HEK293 (cell line): ENCODE measurements at regions not wholly inside any gene's neighbourhood (a gene's known extent, or its start where the extent isn't known, plus 50 kb on each side); places are given as distances from the start of the nearest gene placed in this dataset.

Experiments used
- CTCF ChIA-PET: fragments of 350-600 bp; formaldehyde crosslinking; extraction: SDS; loops from one replicate; lab custom pipeline; 2021; ENCODE audit warnings: antibody characterized with exemption; lab: Yijun Ruan, JAX
- POLR2A ChIA-PET: fragments of 300-600 bp; formaldehyde crosslinking; extraction: SDS; loops from one replicate; lab custom pipeline; 2020; ENCODE audit warnings: antibody characterized with exemption, inconsistent platforms; lab: Yijun Ruan, JAX
- H3K27ac ChIP-seq: fragments of 200-500 bp; sonication (Bioruptor generic); 2 replicates; pipeline ENCODE4 v1.5.1; 2014; ENCODE audit warnings: low read depth, low read length, control low read depth, inconsistent platforms; ENCODE audit errors: extremely low read depth
- H3K36me3 ChIP-seq, 2 experiments: fragments of 200-500 bp in 1 of 2; sonication (Bioruptor generic) in 1 of 2; 1 replicate in 1 of 2; 2 replicates in 1 of 2; pipeline ENCODE4 v1.5.1; 2014 to 2017; ENCODE audit warnings: inconsistent platforms in 2 of 2, low read length in 2 of 2; ENCODE audit not compliant: control insufficient read depth in 2 of 2, insufficient read depth in 1 of 2
- H3K4me1 ChIP-seq: fragments of 200-500 bp; sonication (Bioruptor generic); 2 replicates; pipeline ENCODE4 v1.5.1; 2014; ENCODE audit warnings: mild to moderate bottlenecking, low read length, inconsistent platforms; ENCODE audit not compliant: control insufficient read depth, insufficient read depth
- H3K4me3 ChIP-seq: 2 replicates; pipeline ENCODE4 v1.5.1; 2011; ENCODE audit warnings: low read depth, mild to moderate bottlenecking, control low read depth, low read length, moderate library complexity
- H3K9me3 ChIP-seq: fragments of 200-500 bp; sonication (Bioruptor generic); 2 replicates; pipeline ENCODE4 v1.5.1; 2014; ENCODE audit warnings: low read depth, low read length, inconsistent platforms; ENCODE audit not compliant: control insufficient read depth, insufficient read depth
- REST ChIP-seq: fragments of 450-650 bp; formaldehyde crosslinking; IDR thresholded peaks from 2 replicates; pipeline ENCODE4 v1.5.1; 2016; ENCODE audit warnings: missing biosample characterization, missing genetic modification characterization
- TSHZ1 ChIP-seq: fragments of 450-650 bp; formaldehyde crosslinking; IDR thresholded peaks from 2 replicates; pipeline ENCODE4 v1.5.1; 2016; ENCODE audit warnings: missing biosample characterization, missing genetic modification characterization, borderline replicate concordance
- WT1 ChIP-seq: fragments of 450-650 bp; formaldehyde crosslinking; IDR thresholded peaks from 2 replicates; pipeline ENCODE4 v1.5.1; 2016; ENCODE audit warnings: missing biosample characterization, missing genetic modification characterization
- YY1 ChIP-seq: fragments of 450-650 bp; formaldehyde crosslinking; IDR thresholded peaks from 2 replicates; pipeline ENCODE4 v1.5.1; 2018; ENCODE audit warnings: missing biosample characterization, missing genetic modification characterization
- ZBTB26 ChIP-seq: fragments of 450-650 bp; formaldehyde crosslinking; optimal IDR thresholded peaks from 2 replicates; pipeline ENCODE3; 2016; ENCODE audit warnings: missing biosample characterization, mild to moderate bottlenecking, missing genetic modification characterization
- ZNF169 ChIP-seq: fragments of 450-650 bp; formaldehyde crosslinking; IDR thresholded peaks from 2 replicates; pipeline ENCODE4 v1.5.1; 2016; ENCODE audit warnings: missing biosample characterization, missing genetic modification characterization
- ZNF202 ChIP-seq: fragments of 450-650 bp; formaldehyde crosslinking; IDR thresholded peaks from 2 replicates; pipeline ENCODE4 v1.5.1; 2016; ENCODE audit warnings: missing biosample characterization, missing genetic modification characterization, borderline replicate concordance
- ZNF239 ChIP-seq: fragments of 450-650 bp; formaldehyde crosslinking; IDR thresholded peaks from 2 replicates; pipeline ENCODE4 v1.5.1; 2016; ENCODE audit warnings: missing biosample characterization, missing genetic modification characterization
- ZNF350 ChIP-seq: fragments of 450-650 bp; formaldehyde crosslinking; IDR thresholded peaks from 2 replicates; pipeline ENCODE4 v1.5.0; 2017; ENCODE audit warnings: missing biosample characterization, mild to moderate bottlenecking, missing genetic modification characterization
- ZNF354C ChIP-seq: fragments of 450-650 bp; formaldehyde crosslinking; IDR thresholded peaks from 2 replicates; pipeline ENCODE4 v1.5.1; 2016; ENCODE audit warnings: missing biosample characterization, missing genetic modification characterization, low read depth, borderline replicate concordance
- ZNF48 ChIP-seq: fragments of 450-650 bp; formaldehyde crosslinking; IDR thresholded peaks from 2 replicates; pipeline ENCODE4 v1.5.1; 2016; ENCODE audit warnings: missing biosample characterization, missing genetic modification characterization
- ZNF561 ChIP-seq: fragments of 450-650 bp; IDR thresholded peaks from 2 replicates; pipeline ENCODE4 v1.5.1; 2018; ENCODE audit warnings: missing biosample characterization, missing genetic modification characterization, borderline replicate concordance
- ZNF596 ChIP-seq: fragments of 450-650 bp; IDR thresholded peaks from 2 replicates; pipeline ENCODE4 v1.5.0; 2018; ENCODE audit warnings: missing biosample characterization, mild to moderate bottlenecking, missing genetic modification characterization, moderate library complexity
- ZNF645 ChIP-seq: fragments of 450-650 bp; formaldehyde crosslinking; IDR thresholded peaks from 2 replicates; pipeline ENCODE4; 2016; ENCODE audit warnings: missing biosample characterization, missing genetic modification characterization
- ZNF785 ChIP-seq: fragments of 450-650 bp; formaldehyde crosslinking; IDR thresholded peaks from 2 replicates; pipeline ENCODE4 v1.5.1; 2016; ENCODE audit warnings: missing biosample characterization, missing genetic modification characterization
- ZSCAN30 ChIP-seq: fragments of 450-650 bp; IDR thresholded peaks from 2 replicates; pipeline ENCODE4 v1.5.1; 2018; ENCODE audit warnings: missing biosample characterization, mild to moderate bottlenecking, missing genetic modification characterization, moderate library complexity
- ZXDB ChIP-seq: fragments of 450-650 bp; formaldehyde crosslinking; IDR thresholded peaks from 2 replicates; pipeline ENCODE4 v1.5.1; 2016; ENCODE audit warnings: missing biosample characterization, missing genetic modification characterization

GRCh38 chr6:9514146-9514545 is 900.7 kb downstream of the TFAP2A start:
- H3K36me3 ChIP-seq = no peaks in the 10 kb centered on the region
- H3K9me3 ChIP-seq = no peaks in the 10 kb centered on the region
- H3K4me3 ChIP-seq = no peak overlapping the region
- POLR2A ChIA-PET = no interaction called here
- no peaks in the 10 kb centered on the region for H3K4me1 ChIP-seq
- TF ChIP-seq WT1 = no peak
- TF ChIP-seq ZNF561 (tag by site-specific recombination) = no peak
- TF ChIP-seq ZNF785 = no peak
- no peak for TF ChIP-seq ZSCAN30
- CTCF ChIA-PET = interaction anchor here (0.6 to 1.9 kb wide), 3 partner anchors 263 to 823 kb away, joined by 3 to 6 read pairs (median 3); no protein-coding TSS in a partner anchor
- H3K27ac ChIP-seq = no peak overlapping the region

- ChIA-PET POLR2A (no interaction called here), CTCF (interaction anchor here (0.6 kb wide), 2 partner anchors 28 to 704 kb away, joined by 3 read pairs; no protein-coding TSS in a partner anchor)
- Histone ChIP-seq H3K27ac (no peak overlapping the region), H3K36me3 (no peaks in the 10 kb centered on the region), H3K4me3 (no peak overlapping the region), H3K9me3 (no peaks in the 10 kb centered on the region), H3K4me1 (no peaks in the 10 kb centered on the region)
- TF ChIP-seq ZXDB (tag by site-specific recombination) = no peak
Measured at GRCh38 chr6:9511157-9511556, 903.7 kb downstream of the TFAP2A start.

GRCh38 chr6:9507136-9507895 is 907.6 kb downstream of the TFAP2A start:
- no peaks in the 10 kb centered on the region for H3K36me3 ChIP-seq
- no peak overlapping the region for H3K4me3 ChIP-seq
- no peak overlapping the region for H3K27ac ChIP-seq
- H3K4me1 ChIP-seq = no peaks in the 10 kb centered on the region
- ChIA-PET POLR2A (no interaction called here), CTCF (no interaction called here)
- no peaks in the 10 kb centered on the region for H3K9me3 ChIP-seq
- TF ChIP-seq ZNF48 (tag by site-specific recombination) (no peak), TSHZ1 (tag by site-specific recombination) (no peak), ZNF239 (tag by site-specific recombination) (no peak), ZNF350 (tag by site-specific recombination) (no peak), ZNF354C (tag by site-specific recombination) (no peak), ZNF202 (no peak), REST (no peak), ZNF645 (tag by site-specific recombination) (no peak), YY1 (tag by site-specific recombination) (no peak), ZNF596 (no peak), ZNF169 (tag by site-specific recombination) (no peak), ZBTB26 (tag by site-specific recombination) (no peak)
